ENCODE measurements at regions not wholly inside any gene's neighbourhood (a gene's known extent, or its start where the extent isn't known, plus 50 kb on each side); places are given as distances from the start of the nearest gene placed in this dataset.

DNA sequence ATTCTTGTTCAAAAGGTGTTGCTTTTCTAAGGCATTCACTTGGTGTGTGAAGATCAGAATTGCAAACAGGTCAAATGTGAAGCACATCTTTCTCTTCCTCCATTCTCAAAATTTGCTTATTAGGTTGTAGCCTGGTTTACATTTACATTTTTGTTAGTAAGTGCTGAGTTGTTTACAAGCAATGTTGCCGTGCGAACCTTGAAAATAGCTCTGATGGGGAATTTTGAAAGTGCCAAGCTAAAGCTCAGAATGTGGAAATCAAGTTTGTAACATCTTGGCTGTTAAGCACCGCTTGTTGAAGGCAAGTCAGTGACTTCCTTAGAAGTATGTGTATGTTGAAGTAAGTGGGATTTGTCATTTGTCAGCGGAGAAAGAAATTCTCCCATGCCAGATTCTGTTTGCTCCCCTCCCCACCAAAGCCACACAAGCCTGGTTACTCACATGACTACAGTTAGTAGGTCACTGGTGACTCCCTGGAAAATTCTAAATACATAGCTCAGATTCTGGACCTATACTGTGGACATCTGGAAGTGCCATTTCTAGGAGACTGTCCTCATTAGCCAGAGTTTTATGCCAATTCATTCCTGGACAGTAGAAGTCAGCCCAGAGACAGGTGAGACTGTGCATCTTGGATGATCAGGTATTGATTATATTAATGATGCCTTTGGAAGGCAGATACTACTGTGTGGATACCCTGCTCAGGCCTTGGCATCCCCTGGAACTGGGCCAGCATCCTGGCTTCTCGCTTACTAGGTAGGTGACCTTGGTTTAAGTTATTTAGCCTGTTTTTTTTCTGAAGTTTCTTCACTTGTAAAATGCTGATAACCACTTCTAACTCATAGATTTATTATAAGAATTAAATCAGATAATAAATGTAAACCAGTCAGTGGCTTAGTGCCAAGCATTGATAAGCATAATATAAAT lies 390.6 kb upstream of the SEMA6D start:
- DNase-seq, result no peak

GRCh38 chr15:47331829-47332393 lies 385.4 kb upstream of the SEMA6D start:
- peak; percentile 82 to 85 for DNase-seq

- no peak for DNase-seq
Measured at GRCh38 chr15:47332481-47332880, 384.8 kb upstream of the SEMA6D start.

DNA sequence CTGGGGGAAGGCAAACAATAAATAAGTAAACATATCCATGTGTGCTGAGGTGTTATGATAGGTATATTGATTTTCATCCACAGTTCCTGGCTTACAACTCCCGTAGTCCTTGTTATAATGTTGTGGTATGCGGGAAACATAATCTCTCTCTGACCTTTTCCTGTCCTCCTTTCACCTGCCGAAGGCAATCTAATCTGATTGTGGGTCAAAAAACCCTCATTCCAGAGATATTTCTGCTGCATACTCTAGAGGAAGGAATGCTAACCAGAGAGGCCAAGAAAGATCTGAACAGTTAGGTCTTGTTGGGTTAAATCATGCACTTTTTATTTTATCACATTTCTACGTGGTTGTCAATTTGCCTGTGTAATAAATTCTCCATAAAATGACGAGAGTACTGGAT lies 383.6 kb upstream of the SEMA6D start:
- DNase-seq, result no peak

- DNase-seq, result no peak
Measured at GRCh38 chr15:47334805-47335535, 382.3 kb upstream of the SEMA6D start.

GRCh38 chr15:47337106-47337505 lies 380.2 kb upstream of the SEMA6D start:
- DNase-seq, result no peak

- no peak for DNase-seq
Measured at GRCh38 chr15:47337836-47338235, 379.5 kb upstream of the SEMA6D start.

- DNase-seq, result no peak
Measured at GRCh38 chr15:47338771-47339170, 378.5 kb upstream of the SEMA6D start.

DNA sequence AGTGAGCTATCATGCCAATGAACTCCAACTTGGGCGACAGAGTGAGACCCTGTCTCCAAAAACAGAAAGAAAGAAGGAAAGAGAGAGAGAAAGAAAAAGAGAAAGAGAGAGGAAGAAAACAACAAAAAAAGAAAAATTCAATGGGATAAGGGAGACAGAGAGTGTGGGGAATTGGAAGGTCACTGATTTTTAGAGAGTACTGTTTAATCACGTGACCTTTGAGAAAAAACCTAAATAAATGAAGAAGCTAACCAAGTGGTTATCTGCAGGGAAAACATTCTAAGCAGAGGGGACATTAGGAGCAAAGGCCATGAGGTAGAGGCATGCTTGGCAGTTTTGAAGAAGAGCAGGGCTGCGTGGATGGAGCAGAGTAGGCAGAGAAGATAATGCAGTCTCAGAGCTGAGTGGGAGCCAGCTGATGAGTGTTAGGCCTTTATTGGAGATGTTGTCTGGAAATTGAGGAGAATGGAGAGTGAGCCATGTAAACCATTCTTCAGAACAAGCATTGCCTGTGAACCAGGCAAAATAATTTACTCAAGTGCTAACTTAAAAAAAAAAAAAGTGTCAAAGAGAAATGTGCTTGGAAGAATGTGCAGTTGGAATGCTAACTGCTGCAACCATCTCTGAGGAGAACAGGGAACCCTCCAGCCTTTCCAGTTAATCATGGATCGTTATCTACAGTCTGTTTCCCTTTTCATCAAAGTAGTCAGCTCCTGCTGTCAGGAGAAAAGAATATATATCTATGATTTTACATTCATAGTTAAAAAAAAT lies 377.3 kb upstream of the SEMA6D start:
- no peak for DNase-seq

GRCh38 chr15:47340571-47340920 lies 376.8 kb upstream of the SEMA6D start:
- no peak for DNase-seq

DNA sequence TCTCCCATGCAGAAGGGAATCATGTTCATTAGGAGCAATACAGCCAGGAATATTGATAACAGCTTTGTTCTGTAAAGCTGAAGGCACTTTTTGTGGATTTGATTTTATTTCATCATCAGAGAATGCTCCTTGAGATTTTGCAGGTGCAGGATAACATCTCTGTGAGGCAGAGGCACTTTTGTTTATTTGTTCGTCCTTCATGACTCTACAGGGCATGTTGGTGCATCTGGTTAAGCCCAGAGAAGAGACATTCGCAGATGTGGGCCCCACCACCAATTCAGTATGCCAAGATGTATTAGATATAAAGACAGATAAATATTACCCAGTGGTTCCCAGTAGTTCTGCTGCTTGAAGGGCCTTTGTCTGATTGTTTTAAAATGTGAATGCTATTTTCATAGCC lies 368.1 kb upstream of the SEMA6D start:
- DNase-seq, result no peak

- no peak for DNase-seq
Measured at GRCh38 chr15:47351501-47351900, 365.8 kb upstream of the SEMA6D start.

- DNase-seq, result no peak
Measured at GRCh38 chr15:47352217-47352616, 365.1 kb upstream of the SEMA6D start.

DNA sequence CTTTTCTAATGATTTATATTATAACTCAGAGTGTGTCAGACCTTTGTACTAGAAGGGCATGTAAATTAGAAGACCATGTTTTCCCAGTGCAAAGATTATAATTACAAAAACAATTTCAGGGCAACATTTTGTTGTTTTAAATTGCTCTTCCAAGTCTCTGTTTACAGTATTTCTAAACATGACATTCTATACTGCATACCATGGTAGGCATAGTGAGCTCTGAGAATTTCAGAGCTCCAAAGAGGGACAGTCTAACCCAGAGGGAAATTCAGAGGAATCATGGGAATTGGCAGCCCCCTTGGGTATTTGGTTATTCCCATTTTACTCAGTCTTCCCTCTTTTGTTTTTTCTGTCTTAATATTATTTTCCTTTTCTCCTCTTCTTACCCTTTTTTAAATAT lies 361.5 kb upstream of the SEMA6D start:
- no peak for DNase-seq

- DNase-seq, result no peak
Measured at GRCh38 chr15:47356297-47356696, 361.0 kb upstream of the SEMA6D start.

GRCh38 chr15:47358876-47359275 lies 358.4 kb upstream of the SEMA6D start:
- DNase-seq, result no peak

GRCh38 chr15:47360305-47360704 lies 357.0 kb upstream of the SEMA6D start:
- no peak for DNase-seq

- DNase-seq, result no peak
Measured at GRCh38 chr15:47362118-47362905, 355.0 kb upstream of the SEMA6D start.

DNA sequence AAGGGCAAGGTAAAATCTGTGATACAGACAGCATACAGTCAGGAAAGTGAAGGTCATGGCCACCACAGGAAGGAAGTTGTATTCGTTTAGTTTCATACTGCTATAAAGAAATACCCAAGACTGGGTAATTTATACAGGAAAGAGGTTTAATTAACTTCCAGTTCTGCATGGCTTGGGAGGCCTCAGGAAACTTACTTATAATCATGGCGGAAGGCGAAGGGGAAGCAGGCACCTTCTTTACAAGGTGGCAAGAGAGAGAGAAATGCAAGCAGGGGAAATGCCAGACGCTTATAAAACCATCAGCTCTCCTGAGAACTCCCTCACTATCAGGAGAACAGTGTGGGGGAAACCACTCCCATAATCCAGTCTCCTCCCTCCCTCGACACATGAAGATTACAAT lies 353.7 kb upstream of the SEMA6D start:
- DNase-seq, result no peak

- DNase-seq, result no peak
Measured at GRCh38 chr15:47364230-47365141, 352.8 kb upstream of the SEMA6D start.

All from right lung (tissue), 2 donors.